H1 (cell line): ENCODE measurements at regions not wholly inside any gene's neighbourhood (a gene's known extent, or its start where the extent isn't known, plus 50 kb on each side); places are given as distances from the start of the nearest gene placed in this dataset.

Source experiments
- CTCF ChIA-PET: fragments of 300-600 bp; sonication (Branson Sonifier 250); formaldehyde crosslinking; loops from one replicate; lab custom pipeline; 2021; ENCODE audit not compliant: partially characterized antibody; lab: Charles Lee
- POLR2A ChIA-PET: fragments of 300-600 bp; sonication (Branson Sonifier 250); formaldehyde crosslinking; loops from one replicate; lab custom pipeline; 2021; ENCODE audit warnings: inconsistent platforms; ENCODE audit not compliant: partially characterized antibody; lab: Charles Lee
- DNase-seq, 2 experiments: peaks; one replicate each; pipeline versions ENCODE4 v3.0.0 to v3.0.0-alpha.2; 2010 to 2022; ENCODE audit warnings: low spot score in 2 of 2, low read depth in 1 of 2, mixed read lengths in 1 of 2
- FAIRE-seq: peaks from 2 replicates; lab custom pipeline; 2011; peaks lifted over from hg19 to GRCh38; lab: Jason Lieb, UNC
- H2AFZ ChIP-seq: 2 replicates; pipeline ENCODE4 v1.8.1; 2012; ENCODE audit warnings: low read length, inconsistent platforms
- H2AK5ac ChIP-seq: 2 replicates; pipeline ENCODE4 v1.6.1; 2013; ENCODE audit warnings: low read depth, low read length
- H2BK120ac ChIP-seq: replicated peaks from 2 replicates; pipeline ENCODE3; 2013; ENCODE audit warnings: low read depth, low read length, inconsistent platforms
- H2BK12ac ChIP-seq: 2 replicates; pipeline ENCODE4 v1.6.1; 2013; ENCODE audit warnings: low read depth, low read length
- H2BK15ac ChIP-seq: 2 replicates; pipeline ENCODE4 v1.6.1; 2013; ENCODE audit warnings: low read length
- H2BK20ac ChIP-seq: 2 replicates; pipeline ENCODE4 v1.6.1; 2013; ENCODE audit warnings: low read length
- H2BK5ac ChIP-seq: 2 replicates; pipeline ENCODE4 v1.6.1; 2013; ENCODE audit warnings: low read depth, low read length
- H3K14ac ChIP-seq: 2 replicates; pipeline ENCODE4 v1.6.1; 2013; ENCODE audit warnings: inconsistent platforms; ENCODE audit not compliant: insufficient read length
- H3K18ac ChIP-seq: 2 replicates; pipeline ENCODE4 v1.6.1; 2013; ENCODE audit warnings: low read length; ENCODE audit errors: extremely low read depth
- H3K23ac ChIP-seq: 2 replicates; pipeline ENCODE4 v1.6.1; 2013; ENCODE audit warnings: inconsistent platforms; ENCODE audit not compliant: insufficient read length
- H3K23me2 ChIP-seq: 2 replicates; pipeline ENCODE4 v1.6.1; 2013; ENCODE audit warnings: low read depth, low read length
- H3K27ac ChIP-seq: 2 replicates; pipeline ENCODE4 v1.6.1; 2011; ENCODE audit warnings: low read depth, low read length, inconsistent platforms
- H3K27me3 ChIP-seq, 4 experiments: replicated peaks in 1 of 4; 1 replicate in 1 of 4; 2 replicates in 3 of 4; pipeline versions ENCODE4 v1.6.1 to v1.8.1; 2011 to 2013; ENCODE audit warnings: low read length in 3 of 4, mild to moderate bottlenecking in 3 of 4, inconsistent platforms in 2 of 4, mixed read lengths in 2 of 4, moderate library complexity in 1 of 4; ENCODE audit not compliant: control insufficient read depth in 3 of 4, insufficient read depth in 3 of 4; ENCODE audit errors: extremely low read depth in 1 of 4
- H3K36me3 ChIP-seq, 4 experiments: 2 replicates each; pipeline versions ENCODE4 v1.6.1 to v1.8.1; 2011 to 2013; ENCODE audit warnings: mild to moderate bottlenecking in 4 of 4, low read length in 3 of 4, moderate library complexity in 2 of 4, control low read depth in 1 of 4, inconsistent platforms in 1 of 4; ENCODE audit not compliant: insufficient read depth in 4 of 4, control insufficient read depth in 2 of 4
- H3K4ac ChIP-seq: replicated peaks from 2 replicates; pipeline ENCODE3; 2013; ENCODE audit warnings: low read length, low read depth, mixed read lengths, inconsistent platforms; ENCODE audit not compliant: insufficient read length
- H3K4me1 ChIP-seq, 4 experiments: replicated peaks in 1 of 4; 1 replicate in 1 of 4; 2 replicates in 3 of 4; pipeline versions ENCODE4 v1.6.1 to v1.8.1; 2011 to 2013; ENCODE audit warnings: low read length in 3 of 4, inconsistent platforms in 2 of 4, mixed read lengths in 1 of 4; ENCODE audit not compliant: insufficient read depth in 4 of 4, control insufficient read depth in 3 of 4
- H3K4me2 ChIP-seq, 2 experiments: 2 replicates each; pipeline versions ENCODE4 v1.6.1 to v1.8.1; 2011 to 2013; ENCODE audit warnings: low read depth in 2 of 2, low read length in 2 of 2, control low read depth in 1 of 2, inconsistent platforms in 1 of 2, mild to moderate bottlenecking in 1 of 2; ENCODE audit not compliant: insufficient read depth in 1 of 2
- H3K4me3 ChIP-seq, 4 experiments: fragments of 200-600, 300-600 bp in 1 of 4; sonication (generic), shearing (Covaris generic), sonication (Bioruptor Twin) in 1 of 4; 2 replicates each; pipeline versions ENCODE4 v1.5.1 to v1.8.1; 2011 to 2016; ENCODE audit warnings: low read length in 4 of 4, low read depth in 3 of 4, control low read depth in 2 of 4, inconsistent platforms in 2 of 4, mild to moderate bottlenecking in 2 of 4, mixed read lengths in 1 of 4, moderate library complexity in 1 of 4; ENCODE audit not compliant: insufficient read depth in 2 of 4; ENCODE audit errors: extremely low read depth in 1 of 4
- H3K56ac ChIP-seq: replicated peaks from 2 replicates; pipeline ENCODE3; 2013; ENCODE audit warnings: low read depth, mild to moderate bottlenecking, mixed read lengths, low read length, inconsistent platforms; ENCODE audit not compliant: insufficient read length
- H3K79me1 ChIP-seq: 2 replicates; pipeline ENCODE4 v1.6.1; 2013; ENCODE audit warnings: low read depth, low read length, control low read depth
- H3K79me2 ChIP-seq, 2 experiments: 2 replicates each; pipeline versions ENCODE4 v1.6.1 to v1.8.1; 2012 to 2013; ENCODE audit warnings: low read length in 2 of 2, mild to moderate bottlenecking in 2 of 2, inconsistent platforms in 1 of 2; ENCODE audit not compliant: insufficient read depth in 2 of 2, control insufficient read depth in 1 of 2
- H3K9ac ChIP-seq, 4 experiments: replicated peaks in 1 of 4; 1 replicate in 1 of 4; 2 replicates in 3 of 4; pipeline versions ENCODE4 v1.6.1 to v1.8.1; 2011 to 2013; ENCODE audit warnings: low read depth in 3 of 4, low read length in 3 of 4, control low read depth in 2 of 4, mild to moderate bottlenecking in 2 of 4, moderate library complexity in 2 of 4, inconsistent platforms in 1 of 4; ENCODE audit errors: extremely low read depth in 1 of 4
- H3K9me3 ChIP-seq, 2 experiments: 2 replicates each; pipeline versions ENCODE4 v1.6.1 to v1.8.1; 2012 to 2013; ENCODE audit warnings: mild to moderate bottlenecking in 2 of 2, moderate library complexity in 2 of 2, control low read depth in 1 of 2, inconsistent platforms in 1 of 2, low read depth in 1 of 2, low read length in 1 of 2, mixed read lengths in 1 of 2; ENCODE audit not compliant: insufficient read depth in 2 of 2
- H4K20me1 ChIP-seq, 2 experiments: replicated peaks in 1 of 2; 2 replicates each; pipeline versions ENCODE3 to v1.8.1; 2011 to 2013; ENCODE audit warnings: inconsistent platforms in 2 of 2, low read length in 2 of 2, mild to moderate bottlenecking in 1 of 2; ENCODE audit not compliant: insufficient read depth in 2 of 2, control insufficient read depth in 1 of 2
- H4K5ac ChIP-seq: 2 replicates; pipeline ENCODE4 v1.6.1; 2013; ENCODE audit warnings: low read length, low read depth, mixed read lengths, inconsistent platforms; ENCODE audit not compliant: insufficient read length
- H4K8ac ChIP-seq: 2 replicates; pipeline ENCODE4 v1.8.0; 2013; ENCODE audit warnings: mild to moderate bottlenecking, moderate library complexity, low read length, inconsistent platforms; ENCODE audit not compliant: insufficient read depth; ENCODE audit errors: extremely low read depth
- H4K91ac ChIP-seq: replicated peaks from 2 replicates; pipeline ENCODE3; 2013; ENCODE audit warnings: low read length, mixed read lengths, inconsistent platforms; ENCODE audit not compliant: insufficient read length
- CHD7 ChIP-seq: fragments of 300-600 bp; sonication (generic); IDR thresholded peaks from 2 replicates; pipeline ENCODE4 v1.7.1; 2012; ENCODE audit warnings: low read length, moderate library complexity, mild to moderate bottlenecking, inconsistent platforms; ENCODE audit not compliant: insufficient replicate concordance
- WGBS, 2 experiments: shearing (Covaris generic) in 1 of 2; methylation state at CpG; one replicate each; pipeline versions ENCODE4 v1.1.6 to v1.1.7; 2013 to 2015; ENCODE audit warnings: low lambda C conversion rate in 2 of 2, mixed read lengths in 2 of 2, inconsistent platforms in 1 of 2, low coverage in 1 of 2, missing lambda C conversion rate in 1 of 2; ENCODE audit not compliant: insufficient replicate concordance in 2 of 2, insufficient coverage in 1 of 2, insufficient read length in 1 of 2; ENCODE audit errors: extremely low coverage in 1 of 2, missing lambda C conversion rate in 1 of 2; 5-methylcytosine and 5-hydroxymethylcytosine counted together

- Histone ChIP-seq H2BK12ac (no peak overlapping the region), H3K4me1 (no peaks in the 10 kb centered on the region), H3K4me2 (no peak overlapping the region), H3K18ac (no peak overlapping the region), H2AK5ac (no peak overlapping the region), H2BK120ac (no peak overlapping the region), H3K27me3 (no peaks in the 10 kb centered on the region), H3K9me3 (peaks cover 55 to 79% of the 10 kb centered on the region in 2 experiments; a peak in 3 of 4 replicates), H3K23ac (no peak overlapping the region), H4K5ac (no peak overlapping the region), H4K8ac (no peak overlapping the region), H3K9ac (no peak overlapping the region), H3K14ac (no peak overlapping the region), H3K79me2 (no peaks in the 10 kb centered on the region), H2BK5ac (no peak overlapping the region), H4K20me1 (no peaks in the 10 kb centered on the region), H2BK15ac (no peak overlapping the region), H2AFZ (no peak overlapping the region), H3K27ac (no peak overlapping the region), H3K56ac (no peak overlapping the region), H2BK20ac (no peak overlapping the region), H3K23me2 (no peaks in the 10 kb centered on the region; the same call in 1 of the 2 replicates), H3K79me1 (no peaks in the 10 kb centered on the region), H3K4me3 (no peak overlapping the region), H3K4ac (no peak overlapping the region), H3K36me3 (no peaks in the 10 kb centered on the region), H4K91ac (no peak overlapping the region)
- FAIRE-seq (no peak), DNase-seq (no peak)
- no peak for TF ChIP-seq CHD7
- ChIA-PET POLR2A (no interaction called here), CTCF (no interaction called here)
- WGBS, 2 experiments = 86% methylated on average over 3 of the region's 3 CpGs; no CpG with 5 or more reads in 1 of the 2 experiments
These were observed 2338.4 kb downstream of the TP53TG3F start for GRCh38 chr16:35797811-35798210.
